Hepatocyte (in vitro differentiated cells): ENCODE measurements at regions not wholly inside any gene's neighbourhood (a gene's known extent, or its start where the extent isn't known, plus 50 kb on each side); places are given as distances from the start of the nearest gene placed in this dataset.

Experiments used
- CTCF ChIP-seq: fragments of 200-600 bp; sonication (generic); IDR thresholded peaks from 2 replicates; pipeline ENCODE4 v1.5.1; 2016; ENCODE audit warnings: antibody characterized with exemption, mild to moderate bottlenecking; ENCODE audit not compliant: poor library complexity
- EZH2 ChIP-seq: fragments of 200-600 bp; sonication (generic); IDR thresholded peaks from 2 replicates; pipeline ENCODE4 v1.6.1; 2016; ENCODE audit warnings: antibody characterized with exemption, mild to moderate bottlenecking, borderline replicate concordance
- EZH2phosphoT487 ChIP-seq: fragments of 200-600 bp; sonication (generic); IDR thresholded peaks from one replicate; pipeline ENCODE4 v1.6.1; 2018; ENCODE audit warnings: antibody characterized with exemption, mild to moderate bottlenecking, low read depth, moderate library complexity; ENCODE audit not compliant: unreplicated experiment, severe bottlenecking

GRCh38 chr12:76945867-76946266, 67.0 kb upstream of the CSRP2 start:
- TF ChIP-seq EZH2phosphoT487 (no peak), EZH2 (no peak), CTCF (no peak)
